Activated CD4-positive, alpha-beta memory T cell treated with anti-CD3 and anti-CD28 coated beads for 36 hours (primary cell): ENCODE measurements at regions not wholly inside any gene's neighbourhood (a gene's known extent, or its start where the extent isn't known, plus 50 kb on each side); places are given as distances from the start of the nearest gene placed in this dataset.
"Not testable (repeated sequence)": the region's sequence is repeated elsewhere in the genome, so short reads cannot be mapped to it uniquely, and the experiment has no call there.

Source experiments
- CTCF ChIA-PET: fragments of 350-600 bp; sonication (Branson Sonifier 250); formaldehyde crosslinking; loops from one replicate; lab custom pipeline; 2021; ENCODE audit warnings: antibody characterized with exemption, inconsistent platforms; lab: Charles Lee
- POLR2A ChIA-PET: fragments of 350-600 bp; sonication (Branson Sonifier 250); formaldehyde crosslinking; loops from one replicate; lab custom pipeline; 2021; ENCODE audit warnings: antibody characterized with exemption; lab: Charles Lee
- DNase-seq: peaks from one replicate; pipeline ENCODE4 v3.0.0-alpha.2; 2020
- H3K27ac Mint-ChIP-seq: one replicate; pipeline ENCODE4 v1.8.0; 2021; ENCODE audit warnings: mixed read lengths
- H3K27me3 Mint-ChIP-seq: one replicate; pipeline ENCODE4 v1.8.0; 2021; ENCODE audit warnings: mixed read lengths
- H3K36me3 Mint-ChIP-seq: one replicate; pipeline ENCODE4 v1.8.0; 2021; ENCODE audit warnings: mixed read lengths
- H3K4me1 Mint-ChIP-seq: one replicate; pipeline ENCODE4 v1.8.0; 2021; ENCODE audit warnings: low read depth, mixed read lengths
- H3K4me3 Mint-ChIP-seq: one replicate; pipeline ENCODE4 v1.8.0; 2021; ENCODE audit warnings: mild to moderate bottlenecking, mixed read lengths
- H3K9me3 Mint-ChIP-seq: one replicate; pipeline ENCODE4 v1.8.0; 2021; ENCODE audit warnings: mixed read lengths
- intact Hi-C: fragments of 100-400 bp; cut with micrococcal nuclease; formaldehyde crosslinking; loops from one replicate; pipeline ENCODE4 v1.15.1; 2023

DNA sequence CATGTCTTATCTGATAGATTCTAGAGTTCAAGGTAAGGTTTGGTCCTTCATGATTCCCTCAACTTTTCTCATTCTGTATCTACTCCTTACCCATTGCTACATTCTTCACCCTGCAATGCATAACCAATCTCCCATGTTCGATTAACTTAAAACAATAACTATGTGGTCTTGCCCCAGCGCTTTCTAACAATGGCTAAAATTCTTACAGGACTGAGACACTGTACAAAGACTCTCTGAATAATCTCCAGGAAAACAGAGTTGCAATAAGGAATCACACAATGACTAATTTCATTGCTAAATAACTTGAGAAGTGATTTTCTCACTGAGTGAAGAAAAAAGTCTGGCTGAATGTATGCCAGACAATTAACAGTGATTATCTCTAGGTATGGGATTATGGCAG is 69.6 kb upstream of the FAM174B start:
- H3K27me3 Mint-ChIP-seq, result peaks cover 15% of the 10 kb centered on the region
- no peak overlapping the region for H3K4me3 Mint-ChIP-seq
- H3K9me3 Mint-ChIP-seq, result peaks cover 4% of the 10 kb centered on the region
- ChIA-PET CTCF (interaction anchor here (1.0 kb wide), 1 partner anchor 10 kb away, joined by 5 read pairs; no protein-coding TSS in a partner anchor), POLR2A (no interaction called here)
- intact Hi-C loops, result no loop called here
- H3K4me1 Mint-ChIP-seq, result peaks cover 5% of the 10 kb centered on the region
- DNase-seq, result no peak
- H3K27ac Mint-ChIP-seq, result no peak overlapping the region
- H3K36me3 Mint-ChIP-seq, result no peaks in the 10 kb centered on the region

DNA sequence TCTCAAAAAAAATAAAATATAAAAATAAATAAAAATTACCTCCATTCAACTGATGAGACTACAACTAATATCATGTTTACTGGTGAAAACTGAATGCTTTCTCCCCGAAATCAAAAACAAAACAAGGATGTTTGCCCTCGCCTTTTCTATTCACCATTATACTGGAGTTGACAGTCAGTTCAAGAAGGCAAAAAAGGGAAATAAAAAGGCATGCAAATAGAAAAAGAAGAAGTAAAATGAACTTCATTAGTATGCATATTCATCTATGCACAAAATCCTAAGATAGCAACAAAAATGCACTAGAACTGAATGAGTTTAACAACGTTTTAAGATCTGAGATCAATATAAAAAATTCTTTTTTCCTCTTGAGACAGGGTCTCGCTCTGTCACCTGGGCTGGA is 72.7 kb upstream of the FAM174B start:
- no peaks in the 10 kb centered on the region for H3K9me3 Mint-ChIP-seq
- CTCF ChIA-PET, result no interaction called here
- H3K27me3 Mint-ChIP-seq, result peaks cover 4% of the 10 kb centered on the region
- peaks cover 5% of the 10 kb centered on the region for H3K4me1 Mint-ChIP-seq
- intact Hi-C loops, result no loop called here
- H3K36me3 Mint-ChIP-seq, result no peaks in the 10 kb centered on the region
- POLR2A ChIA-PET, result no interaction called here
- no peak for DNase-seq
- no peak overlapping the region for H3K4me3 Mint-ChIP-seq
- H3K27ac Mint-ChIP-seq, result no peak overlapping the region

DNA sequence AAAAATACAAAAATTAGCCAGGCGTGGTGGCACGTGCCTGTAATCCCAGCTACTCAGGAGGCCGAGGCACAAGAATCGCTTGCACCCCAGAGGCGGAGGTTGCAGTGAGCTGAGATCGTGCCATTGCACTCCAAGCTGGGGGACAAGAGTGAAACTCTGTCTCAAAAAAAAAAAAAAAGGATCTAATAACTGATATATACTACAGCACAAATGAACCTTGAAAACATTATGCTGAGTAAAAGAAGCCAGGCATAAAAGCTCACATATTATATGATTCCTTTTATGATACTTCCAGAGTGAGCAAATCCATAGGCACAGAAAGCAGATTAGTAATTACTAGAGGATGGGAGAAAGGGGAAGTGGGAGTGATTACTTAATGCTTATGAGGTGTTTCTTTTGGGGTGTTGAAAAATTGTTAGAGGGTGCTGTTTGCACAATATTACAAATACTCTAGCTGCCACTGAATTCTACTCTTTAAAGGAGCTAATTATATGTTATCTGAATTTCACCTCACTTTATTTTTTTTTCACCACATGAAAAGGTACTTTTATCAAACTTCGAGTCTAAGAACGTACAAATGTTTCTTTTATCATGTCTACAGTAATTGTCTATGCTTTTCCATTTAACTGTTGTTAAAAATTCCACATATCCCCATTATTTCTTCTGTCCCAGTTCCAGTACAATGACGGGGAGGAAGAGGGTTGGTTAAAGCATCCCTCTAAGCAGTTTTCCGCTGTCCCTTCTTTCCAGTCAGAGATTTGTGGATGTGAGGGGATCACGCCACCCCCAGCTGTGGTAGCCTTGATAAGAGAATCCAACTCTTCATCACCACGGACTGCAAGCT is 77.7 kb upstream of the FAM174B start:
- DNase-seq, result no peak
- CTCF ChIA-PET, result interaction anchor here (0.6 to 1.5 kb wide), 4 partner anchors 18 to 341 kb away, joined by 3 to 8 read pairs (median 3); no protein-coding TSS in a partner anchor
- peaks cover 10% of the 10 kb centered on the region for H3K27me3 Mint-ChIP-seq
- H3K4me3 Mint-ChIP-seq, result peak overlapping the region; percentile 73
- H3K36me3 Mint-ChIP-seq, result no peaks in the 10 kb centered on the region
- H3K9me3 Mint-ChIP-seq, result no peaks in the 10 kb centered on the region
- intact Hi-C loops, result no loop called here
- POLR2A ChIA-PET, result no interaction called here
- no peak overlapping the region for H3K27ac Mint-ChIP-seq
- H3K4me1 Mint-ChIP-seq, result peaks cover 10% of the 10 kb centered on the region

DNA sequence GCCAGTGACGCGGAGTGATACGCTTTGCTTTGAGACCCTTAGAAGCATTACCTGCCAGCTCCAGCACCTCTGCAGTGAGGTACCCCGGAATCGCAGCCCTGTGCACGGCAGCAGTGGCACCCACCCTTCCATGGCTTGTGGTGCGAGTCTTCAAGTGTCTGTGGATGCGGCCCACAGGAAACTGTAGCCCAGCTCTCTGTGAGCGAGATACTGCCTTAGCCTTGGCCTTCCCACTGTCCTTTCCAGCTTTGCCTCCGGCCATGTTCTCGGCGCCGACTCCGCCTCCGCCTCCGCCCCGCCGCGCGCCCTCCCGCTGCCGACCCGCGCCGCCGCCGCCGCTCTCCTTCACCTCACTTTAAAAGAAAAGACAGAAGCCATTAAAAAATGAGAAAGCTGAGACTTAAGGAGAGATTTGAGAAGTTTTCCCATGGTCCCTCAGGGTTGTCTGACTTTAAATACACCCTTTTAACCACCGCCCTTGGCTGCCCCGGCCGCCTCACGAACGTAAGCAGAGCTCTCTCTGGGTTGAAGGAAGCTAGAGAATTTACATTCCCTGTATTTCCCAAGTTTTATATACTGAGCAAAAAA is 78.5 kb upstream of the FAM174B start:
- Mint-ChIP-seq H3K27ac (no peak overlapping the region), H3K4me3 (peak overlapping the region; percentile 73), H3K4me1 (peaks cover 10% of the 10 kb centered on the region), H3K36me3 (no peaks in the 10 kb centered on the region), H3K27me3 (peaks cover 10% of the 10 kb centered on the region), H3K9me3 (no peaks in the 10 kb centered on the region)
- ChIA-PET POLR2A (no interaction called here), CTCF (interaction anchor here (0.6 to 1.5 kb wide), 6 partner anchors 19 to 342 kb away, joined by 3 to 8 read pairs (median 3); no protein-coding TSS in a partner anchor)
- intact Hi-C loops, result no loop called here
- DNase-seq, result peak; percentile 20

DNA sequence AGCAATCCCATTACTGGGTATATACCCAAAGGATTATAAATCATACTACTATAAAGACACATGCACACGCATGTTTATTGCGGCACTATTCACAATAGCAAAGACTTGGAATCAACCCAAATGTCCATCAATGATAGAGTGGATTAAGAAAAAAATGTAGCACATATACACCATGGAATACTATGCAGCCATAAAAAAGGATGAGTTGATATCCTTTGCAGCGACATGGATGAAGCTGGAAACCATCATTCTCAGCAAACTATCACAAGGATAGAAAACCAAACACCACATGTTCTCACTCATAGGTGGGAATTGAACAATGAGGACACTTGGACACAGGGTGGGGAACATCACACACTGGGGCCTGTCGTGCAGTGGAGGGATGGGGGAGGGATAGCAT is 83.7 kb upstream of the FAM174B start:
- H3K9me3 Mint-ChIP-seq, POLR2A ChIA-PET, H3K4me3 Mint-ChIP-seq, H3K27ac Mint-ChIP-seq, CTCF ChIA-PET, H3K4me1 Mint-ChIP-seq, H3K36me3 Mint-ChIP-seq, DNase-seq, H3K27me3 Mint-ChIP-seq, intact Hi-C loops: not testable (repeated sequence)

DNA sequence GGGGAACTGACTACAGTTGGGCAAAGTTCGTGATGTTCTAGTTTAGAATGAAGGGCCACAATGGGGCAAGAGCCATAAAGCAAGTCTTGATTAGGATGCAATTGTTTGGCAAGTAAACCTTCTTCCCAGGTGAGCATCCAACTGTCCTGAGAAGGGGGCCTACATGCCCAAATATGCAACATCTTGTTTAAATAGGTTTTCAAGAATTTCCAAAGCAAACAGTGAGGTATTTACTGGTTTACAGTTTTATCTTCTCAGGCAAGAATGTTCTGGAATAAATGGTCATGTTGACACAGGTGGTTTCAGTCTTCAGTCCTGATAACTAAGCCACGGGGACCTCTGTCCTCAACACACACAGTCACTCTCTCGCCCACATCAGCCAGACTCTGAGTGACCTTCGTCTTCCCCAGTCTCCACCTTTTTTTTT is 90.3 kb upstream of the FAM174B start:
- Mint-ChIP-seq H3K36me3 (no peaks in the 10 kb centered on the region), H3K27me3 (peaks cover 2% of the 10 kb centered on the region), H3K4me3 (no peak overlapping the region), H3K9me3 (no peaks in the 10 kb centered on the region), H3K27ac (no peak overlapping the region), H3K4me1 (no peaks in the 10 kb centered on the region)
- POLR2A ChIA-PET, result no interaction called here
- CTCF ChIA-PET, result no interaction called here
- DNase-seq, result no peak
- intact Hi-C loops, result no loop called here

DNA sequence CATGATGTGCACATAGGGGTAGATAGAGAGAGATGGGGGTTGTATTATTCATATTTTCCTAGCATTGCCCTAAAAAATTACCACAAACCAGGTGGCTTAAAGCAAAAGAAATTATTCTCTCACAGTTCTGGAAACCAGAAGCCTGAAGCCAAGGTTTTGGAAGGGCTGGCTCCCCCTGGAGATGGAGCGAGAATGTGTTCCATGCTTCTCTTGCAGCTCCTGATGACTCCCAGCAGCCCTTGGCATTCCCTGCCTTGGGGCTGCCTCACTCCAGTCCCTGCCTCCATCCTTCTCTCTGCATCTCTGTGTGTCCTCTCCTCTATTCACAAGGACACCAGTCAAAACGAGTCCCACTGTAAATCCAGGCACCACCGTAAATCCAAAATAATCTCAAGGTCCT is 91.5 kb upstream of the FAM174B start:
- CTCF ChIA-PET, result no interaction called here
- no peaks in the 10 kb centered on the region for H3K9me3 Mint-ChIP-seq
- POLR2A ChIA-PET, result no interaction called here
- no peak for DNase-seq
- H3K27ac Mint-ChIP-seq, result no peak overlapping the region
- no peaks in the 10 kb centered on the region for H3K4me1 Mint-ChIP-seq
- H3K4me3 Mint-ChIP-seq, result no peak overlapping the region
- H3K36me3 Mint-ChIP-seq, result no peaks in the 10 kb centered on the region
- peaks cover 2% of the 10 kb centered on the region for H3K27me3 Mint-ChIP-seq
- intact Hi-C loops, result no loop called here

DNA sequence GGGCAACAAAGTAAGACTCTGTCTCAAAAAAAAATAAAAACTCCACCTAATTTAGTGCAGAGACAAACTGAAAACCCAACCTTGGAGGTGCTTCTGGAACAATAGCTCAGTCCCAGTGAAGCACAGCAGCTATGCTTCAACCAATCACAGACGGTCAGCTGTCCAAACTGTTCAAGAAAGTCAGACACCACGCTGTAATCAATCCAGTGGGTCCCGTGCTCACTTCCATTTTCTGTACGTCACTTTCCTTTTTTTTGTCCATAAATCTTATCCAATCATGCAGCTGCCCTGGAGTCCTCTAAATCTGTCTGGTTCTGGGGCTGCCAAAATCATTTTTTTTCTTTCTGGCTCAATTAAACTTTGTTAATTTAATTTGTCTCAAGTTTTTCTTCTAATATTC is 93.6 kb upstream of the FAM174B start:
- H3K9me3 Mint-ChIP-seq, result no peaks in the 10 kb centered on the region
- peaks cover 2% of the 10 kb centered on the region for H3K27me3 Mint-ChIP-seq
- H3K4me1 Mint-ChIP-seq, result no peaks in the 10 kb centered on the region
- intact Hi-C loops, result no loop called here
- no peak overlapping the region for H3K4me3 Mint-ChIP-seq
- H3K27ac Mint-ChIP-seq, result no peak overlapping the region
- ChIA-PET CTCF (no interaction called here), POLR2A (no interaction called here)
- no peak for DNase-seq
- H3K36me3 Mint-ChIP-seq, result no peaks in the 10 kb centered on the region

DNA sequence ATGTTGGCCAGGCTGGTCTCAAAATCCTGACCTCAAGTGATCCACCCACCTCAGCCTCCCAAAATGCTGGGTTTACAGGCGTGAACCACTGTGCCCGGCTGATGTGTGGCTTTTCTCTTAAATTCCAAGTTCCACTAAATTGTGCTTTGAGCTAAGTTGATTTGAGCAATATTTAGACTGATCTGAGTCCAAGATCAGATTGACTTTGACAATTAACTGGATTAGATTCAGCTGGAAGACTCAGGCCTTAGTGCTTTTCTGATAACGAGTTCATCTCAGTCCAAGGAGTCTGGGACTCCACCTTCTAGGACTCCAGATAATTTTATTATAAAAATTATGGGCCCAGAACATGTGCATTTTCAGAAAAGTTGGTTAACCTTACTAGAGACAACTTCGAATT is 94.4 kb upstream of the FAM174B start:
- ChIA-PET CTCF (no interaction called here), POLR2A (no interaction called here)
- Mint-ChIP-seq H3K36me3 (no peaks in the 10 kb centered on the region), H3K27me3 (peaks cover 2% of the 10 kb centered on the region), H3K27ac (no peak overlapping the region), H3K4me3 (no peak overlapping the region), H3K9me3 (no peaks in the 10 kb centered on the region), H3K4me1 (no peaks in the 10 kb centered on the region)
- intact Hi-C loops, result no loop called here
- no peak for DNase-seq

DNA sequence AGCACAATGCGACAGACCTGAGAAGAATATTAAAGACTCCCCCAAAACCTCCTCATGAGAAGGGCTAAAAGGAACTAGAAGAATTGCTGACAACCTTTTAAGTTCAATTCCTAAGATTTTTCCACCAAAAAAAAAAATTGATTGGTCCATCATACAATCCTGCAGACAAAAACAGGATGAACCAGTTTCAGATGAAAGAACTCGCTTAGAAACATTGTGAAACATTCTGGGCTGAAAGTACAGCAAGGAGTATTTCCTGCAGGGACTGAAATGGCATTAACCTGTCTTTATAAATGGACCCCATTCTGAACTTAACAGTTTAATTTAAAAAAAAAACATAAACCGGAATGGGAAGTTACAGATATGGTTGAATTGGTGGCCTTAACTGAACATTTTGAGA is 96.0 kb upstream of the FAM174B start:
- no peaks in the 10 kb centered on the region for H3K9me3 Mint-ChIP-seq
- no peaks in the 10 kb centered on the region for H3K4me1 Mint-ChIP-seq
- H3K27ac Mint-ChIP-seq, result no peak overlapping the region
- no peaks in the 10 kb centered on the region for H3K27me3 Mint-ChIP-seq
- intact Hi-C loops, result no loop called here
- H3K4me3 Mint-ChIP-seq, result no peak overlapping the region
- ChIA-PET POLR2A (interaction anchor here (0.7 kb wide), 2 partner anchors 144 to 576 kb away, joined by 3 to 4 read pairs; no protein-coding TSS in a partner anchor), CTCF (interaction anchor here (0.7 kb wide), 1 partner anchor 1953 kb away, joined by 3 read pairs; no protein-coding TSS in a partner anchor)
- no peaks in the 10 kb centered on the region for H3K36me3 Mint-ChIP-seq
- DNase-seq, result no peak

DNA sequence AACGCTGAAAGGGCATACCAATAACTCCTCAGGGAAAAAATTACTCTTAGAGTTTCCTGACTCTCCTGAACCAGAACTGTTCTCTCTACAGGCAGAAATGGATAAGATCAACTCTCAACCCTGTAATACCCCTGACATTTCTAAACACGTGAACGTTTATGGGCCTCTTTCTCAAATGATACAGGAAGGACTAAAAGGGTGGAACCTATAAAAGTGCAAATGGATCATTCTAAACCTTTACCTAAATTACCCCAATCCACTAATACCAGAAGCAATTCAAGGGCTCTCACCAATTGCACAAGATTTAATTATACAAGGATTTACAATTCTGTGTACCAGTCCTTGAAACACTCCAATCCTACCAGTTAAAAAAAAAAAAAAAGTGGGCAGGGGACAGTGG is 98.0 kb upstream of the FAM174B start:
- DNase-seq, result no peak
- Mint-ChIP-seq H3K27me3 (no peaks in the 10 kb centered on the region), H3K9me3 (no peaks in the 10 kb centered on the region), H3K4me1 (no peaks in the 10 kb centered on the region), H3K36me3 (no peaks in the 10 kb centered on the region), H3K4me3 (no peak overlapping the region), H3K27ac (no peak overlapping the region)
- ChIA-PET POLR2A (no interaction called here), CTCF (no interaction called here)
- intact Hi-C loops, result no loop called here

DNA sequence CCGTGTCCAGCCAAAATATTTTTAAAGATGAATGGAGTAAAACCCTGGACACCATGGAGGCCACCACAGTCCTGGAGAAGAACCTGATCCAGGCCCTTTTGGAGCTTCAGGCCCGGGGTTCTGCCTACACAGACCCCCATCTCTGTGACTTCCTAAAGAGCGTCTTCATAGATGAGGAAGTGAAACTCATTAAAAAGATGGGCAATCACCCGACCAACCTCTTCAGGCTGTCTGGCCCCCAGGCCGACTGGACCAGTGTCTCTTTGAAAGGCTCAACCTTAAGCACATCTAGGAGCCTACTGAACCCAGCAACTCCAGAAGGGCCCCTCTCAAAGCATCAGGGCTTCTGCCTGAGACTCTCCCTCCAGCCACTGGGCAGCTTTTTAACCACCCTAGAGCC is 107.9 kb upstream of the FAM174B start:
- intact Hi-C loops, result no loop called here
- DNase-seq, result no peak
- Mint-ChIP-seq H3K27ac (no peak overlapping the region), H3K4me3 (no peak overlapping the region), H3K9me3 (peaks cover 4% of the 10 kb centered on the region), H3K27me3 (no peaks in the 10 kb centered on the region), H3K36me3 (no peaks in the 10 kb centered on the region), H3K4me1 (no peaks in the 10 kb centered on the region)
- POLR2A ChIA-PET, result no interaction called here
- CTCF ChIA-PET, result no interaction called here
